ENCODE measurements at regions not wholly inside any gene's neighbourhood (a gene's known extent, or its start where the extent isn't known, plus 50 kb on each side); places are given as distances from the start of the nearest gene placed in this dataset.

GRCh38 chr6:99184696-99185095 lies 164.8 kb downstream of the FAXC start:
- Histone ChIP-seq H3F3A (replicated peaks; ENCODE audit: insufficient read depth) (no peaks in the 10 kb centered on the region), H3K9ac (no peak overlapping the region), H2AFZ (ENCODE audit: low read depth) (no peak overlapping the region), H4K20me1 (ENCODE audit: insufficient read depth) (no peaks in the 10 kb centered on the region), H3K4me3 (ENCODE audit: low read depth in 2 of 2, low read length in 1 of 2) (no peak overlapping the region), H3K27me3 (ENCODE audit: insufficient read depth) (no peaks in the 10 kb centered on the region), H3K27ac (ENCODE audit: low read depth in 2 of 2, low read length in 1 of 2) (no peak overlapping the region), H3K4me1 (ENCODE audit: control insufficient read depth in 1 of 2, insufficient read depth in 2 of 2, low read depth in 1 of 2, low read length in 1 of 2) (no peaks in the 10 kb centered on the region; a peak in 1 of 4 replicates), H3K36me3 (replicated peaks in 1 of 2; ENCODE audit: control insufficient read depth in 1 of 2, insufficient read depth in 2 of 2, low read length in 1 of 2) (no peaks in the 10 kb centered on the region), H3K9me3 (peaks cover 4% of the 10 kb centered on the region; the same call in 1 of the 2 replicates), H3K79me2 (ENCODE audit: insufficient read depth) (no peaks in the 10 kb centered on the region), H3K4me2 (no peak overlapping the region), H3K9me2 (no peaks in the 10 kb centered on the region)
- CTCF ChIA-PET: interaction anchor here (1.4 kb wide), 1 partner anchor 57 kb away, joined by 3 read pairs; no protein-coding TSS in a partner anchor
- no peak for DNase-seq
- WGBS (ENCODE audit: low lambda C conversion rate): 2% methylated on average over 2 of the region's 2 CpGs
- TF ChIP-seq CTCF (IDR thresholded peaks at IDR 0.05): no peak
- TF ChIP-seq USF2 (IDR thresholded peaks at IDR 0.05; ENCODE audit: borderline replicate concordance, low read depth, low read length): no peak
- no peak for TF ChIP-seq GABPA (IDR thresholded peaks at IDR 0.05; ENCODE audit: low read depth)
- POLR2A ChIA-PET: no interaction called here

- Histone ChIP-seq H3F3A (replicated peaks; ENCODE audit: insufficient read depth) (no peaks in the 10 kb centered on the region), H4K20me1 (ENCODE audit: insufficient read depth) (no peaks in the 10 kb centered on the region), H3K9ac (no peak overlapping the region), H2AFZ (ENCODE audit: low read depth) (no peak overlapping the region), H3K4me3 (ENCODE audit: low read depth in 2 of 2, low read length in 1 of 2) (no peak overlapping the region), H3K27me3 (ENCODE audit: insufficient read depth) (no peaks in the 10 kb centered on the region), H3K36me3 (replicated peaks in 1 of 2; ENCODE audit: control insufficient read depth in 1 of 2, insufficient read depth in 2 of 2, low read length in 1 of 2) (no peaks in the 10 kb centered on the region), H3K9me3 (peaks cover 4% of the 10 kb centered on the region; the same call in 1 of the 2 replicates), H3K27ac (ENCODE audit: low read depth in 2 of 2, low read length in 1 of 2) (no peak overlapping the region), H3K9me2 (0 out of 2 replicates have a peak, but pooled peaks cover 1% of the 10 kb centered on the region), H3K79me2 (ENCODE audit: insufficient read depth) (no peaks in the 10 kb centered on the region), H3K4me1 (ENCODE audit: control insufficient read depth in 1 of 2, insufficient read depth in 2 of 2, low read depth in 1 of 2, low read length in 1 of 2) (no peaks in the 10 kb centered on the region; a peak in 1 of 4 replicates), H3K4me2 (no peak overlapping the region)
- TF ChIP-seq EZH2phosphoT487 (IDR thresholded peaks at IDR 0.05; ENCODE audit: borderline replicate concordance, low read depth) (no peak), NRF1 (IDR thresholded peaks at IDR 0.05; ENCODE audit: low read depth, low read length) (no peak), NFIC (IDR thresholded peaks at IDR 0.05; ENCODE audit: borderline replicate concordance) (no peak), USF2 (IDR thresholded peaks at IDR 0.05; ENCODE audit: borderline replicate concordance, low read depth, low read length) (no peak), RAD21 (IDR thresholded peaks at IDR 0.05; ENCODE audit: low read length) (no peak), FOXJ3 (CRISPR knock-in tag; IDR thresholded peaks at IDR 0.05) (no peak), SMC3 (IDR thresholded peaks at IDR 0.05; ENCODE audit: low read depth, low read length) (no peak), TAF1 (IDR thresholded peaks at IDR 0.05; ENCODE audit: borderline replicate concordance, low read depth, low read length) (no peak), EP300 (IDR thresholded peaks at IDR 0.05; ENCODE audit: borderline replicate concordance in 1 of 2, low read depth in 1 of 2, low read length in 1 of 2) (no peak), YY1 (IDR thresholded peaks at IDR 0.05; ENCODE audit: low read depth) (no peak), CTCF (IDR thresholded peaks at IDR 0.05) (no peak), JUND (IDR thresholded peaks at IDR 0.05) (no peak), MAX (IDR thresholded peaks at IDR 0.05; ENCODE audit: low read depth) (no peak), MEF2A (IDR thresholded peaks at IDR 0.05; ENCODE audit: borderline replicate concordance, low read depth) (no peak)
- DNase-seq: no peak
- ChIA-PET POLR2A (no interaction called here), CTCF (interaction anchor here (0.8 to 2.1 kb wide), 3 partner anchors 15 to 31 kb away, joined by 3 to 5 read pairs (median 3); no protein-coding TSS in a partner anchor)
- 22% methylated on average over 1 of the region's 1 CpG for WGBS (ENCODE audit: low lambda C conversion rate)
Measured at GRCh38 chr6:99183066-99183465, 166.4 kb downstream of the FAXC start.
